Stomach (tissue), 4 donors: ENCODE measurements at regions not wholly inside any gene's neighbourhood (a gene's known extent, or its start where the extent isn't known, plus 50 kb on each side); places are given as distances from the start of the nearest gene placed in this dataset.

Experiments used
- EP300 ChIP-seq: sonication (generic); formaldehyde crosslinking; IDR thresholded peaks from one replicate; pipeline ENCODE4 v1.6.1; 2017; ENCODE audit warnings: antibody characterized with exemption
- POLR2A ChIP-seq, 4 donors: fragments of 450-650 bp; IDR thresholded peaks; one replicate each; pipeline ENCODE4 v1.6.1; 2016; ENCODE audit warnings: antibody characterized with exemption in 4 of 4, control low read depth in 2 of 4, mild to moderate bottlenecking in 1 of 4, moderate library complexity in 1 of 4
- POLR2AphosphoS5 ChIP-seq, 3 donors: sonication (generic); formaldehyde crosslinking; IDR thresholded peaks; one replicate each; pipeline ENCODE4 v1.6.1; 2016; ENCODE audit warnings: antibody characterized with exemption in 3 of 3
- TF ChIP-seq, protein P1 (sequence below), 7 experiments: fragments of 450-650 bp in 4 of 7; fragments of 200-600 bp in 3 of 7; sonication (generic) in 3 of 7; IDR thresholded peaks; one replicate each; pipeline ENCODE4 v1.5.1; 2016 to 2019; ENCODE audit warnings: antibody characterized with exemption in 7 of 7, control low read depth in 2 of 7, mild to moderate bottlenecking in 1 of 7

DNA sequence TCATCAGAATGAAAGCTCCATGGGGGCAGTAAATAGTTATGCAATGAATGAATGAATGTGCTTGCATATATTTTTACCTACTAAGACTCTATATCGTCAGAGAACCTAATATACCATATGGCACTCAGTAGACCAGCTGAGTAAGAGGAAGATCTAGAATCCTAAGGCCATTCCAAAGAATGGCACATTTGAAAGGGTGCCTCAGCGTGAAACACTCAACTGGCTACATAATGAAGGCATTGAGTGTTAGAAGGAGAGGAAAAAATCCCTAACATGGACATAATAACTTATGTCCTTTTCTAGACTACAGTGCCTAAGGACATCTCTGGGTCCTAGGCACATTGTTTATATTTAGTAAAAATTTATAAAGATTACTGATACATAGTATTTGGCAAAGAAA lies 61.7 kb upstream of the ARID2 start:
- TF ChIP-seq, protein P1, sequence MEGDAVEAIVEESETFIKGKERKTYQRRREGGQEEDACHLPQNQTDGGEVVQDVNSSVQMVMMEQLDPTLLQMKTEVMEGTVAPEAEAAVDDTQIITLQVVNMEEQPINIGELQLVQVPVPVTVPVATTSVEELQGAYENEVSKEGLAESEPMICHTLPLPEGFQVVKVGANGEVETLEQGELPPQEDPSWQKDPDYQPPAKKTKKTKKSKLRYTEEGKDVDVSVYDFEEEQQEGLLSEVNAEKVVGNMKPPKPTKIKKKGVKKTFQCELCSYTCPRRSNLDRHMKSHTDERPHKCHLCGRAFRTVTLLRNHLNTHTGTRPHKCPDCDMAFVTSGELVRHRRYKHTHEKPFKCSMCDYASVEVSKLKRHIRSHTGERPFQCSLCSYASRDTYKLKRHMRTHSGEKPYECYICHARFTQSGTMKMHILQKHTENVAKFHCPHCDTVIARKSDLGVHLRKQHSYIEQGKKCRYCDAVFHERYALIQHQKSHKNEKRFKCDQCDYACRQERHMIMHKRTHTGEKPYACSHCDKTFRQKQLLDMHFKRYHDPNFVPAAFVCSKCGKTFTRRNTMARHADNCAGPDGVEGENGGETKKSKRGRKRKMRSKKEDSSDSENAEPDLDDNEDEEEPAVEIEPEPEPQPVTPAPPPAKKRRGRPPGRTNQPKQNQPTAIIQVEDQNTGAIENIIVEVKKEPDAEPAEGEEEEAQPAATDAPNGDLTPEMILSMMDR (IDR thresholded peaks at IDR 0.05), result no peak
- TF ChIP-seq POLR2AphosphoS5 (IDR thresholded peaks at IDR 0.05) (no peak), POLR2A (IDR thresholded peaks at IDR 0.05) (no peak), EP300 (no peak)
